ENCODE measurements at regions not wholly inside any gene's neighbourhood (a gene's known extent, or its start where the extent isn't known, plus 50 kb on each side); places are given as distances from the start of the nearest gene placed in this dataset.

- no CpG with 5 or more reads among the region's 6 CpGs for WGBS, 2 donors (ENCODE audit: extremely low coverage in 2 of 2, insufficient read length in 2 of 2, insufficient replicate concordance in 1 of 2)
- H3K4me1 ChIP-seq (ENCODE audit: control insufficient read depth in 2 of 2, insufficient read depth in 1 of 2, low read depth in 1 of 2, low read length in 2 of 2) = peaks cover 27 to 38% of the 10 kb centered on the region in 2 donors
- no peak overlapping the region for H3K23ac ChIP-seq (ENCODE audit: low read depth, low read length, poor library complexity)
- H3K14ac ChIP-seq (ENCODE audit: low read length) = no peak overlapping the region
- no peak overlapping the region for H2BK120ac ChIP-seq (ENCODE audit: low read depth, low read length)
- no peak overlapping the region for H3K18ac ChIP-seq (ENCODE audit: low read length)
- H3K27me3 ChIP-seq (ENCODE audit: control insufficient read depth in 3 of 3, insufficient read depth in 3 of 3, low read depth in 1 of 3, low read length in 3 of 3) = no peaks in the 10 kb centered on the region
- H3K79me1 ChIP-seq (ENCODE audit: low read depth, low read length) = peaks cover 5% of the 10 kb centered on the region
- H2BK15ac ChIP-seq (ENCODE audit: low read length) = no peak overlapping the region
- H2AFZ ChIP-seq (ENCODE audit: low read length) = no peak overlapping the region
- H3K27ac ChIP-seq (replicated peaks; ENCODE audit: low read length) = peak overlapping the region; percentile 38
- H2BK12ac ChIP-seq (ENCODE audit: low read length) = no peak overlapping the region
- no peak overlapping the region for H3K4me3 ChIP-seq (ENCODE audit: low read length in 2 of 2)
- no peaks in the 10 kb centered on the region for H3K9me3 ChIP-seq (replicated peaks in 1 of 2; ENCODE audit: control insufficient read depth in 2 of 2, insufficient read depth in 1 of 2, low read depth in 1 of 2, low read length in 2 of 2)
- no peak overlapping the region for H2AK5ac ChIP-seq (ENCODE audit: low read depth, low read length)
- H4K8ac ChIP-seq (ENCODE audit: low read depth, low read length) = no peak overlapping the region
- peaks cover 2 to 25% of the 10 kb centered on the region in 2 donors for H3K36me3 ChIP-seq (replicated peaks in 1 of 2; ENCODE audit: control insufficient read depth in 2 of 2, insufficient read depth in 2 of 2, low read length in 2 of 2)
- H3K9ac ChIP-seq (ENCODE audit: low read depth, low read length, poor library complexity) = no peak overlapping the region
- no peak overlapping the region for H3K4me2 ChIP-seq (ENCODE audit: insufficient read depth, low read length, poor library complexity, severe bottlenecking)
- no peak for DNase-seq (ENCODE audit: low spot score)
- H4K91ac ChIP-seq (ENCODE audit: low read depth, low read length, poor library complexity) = no peak overlapping the region
- H3K4ac ChIP-seq (ENCODE audit: low read length) = no peak overlapping the region
- H2BK5ac ChIP-seq (ENCODE audit: low read length) = no peak overlapping the region
These were observed 66.3 kb downstream of the ARHGAP35 start for GRCh38 chr19:46927106-46927505.

- no peak overlapping the region for H3K23ac ChIP-seq (ENCODE audit: low read depth, low read length, poor library complexity)
- no peak overlapping the region for H2AK5ac ChIP-seq (ENCODE audit: low read depth, low read length)
- no CpG with 5 or more reads among the region's 4 CpGs for WGBS, 2 donors (ENCODE audit: extremely low coverage in 2 of 2, insufficient read length in 2 of 2, insufficient replicate concordance in 1 of 2)
- peaks cover 5% of the 10 kb centered on the region for H3K79me1 ChIP-seq (ENCODE audit: low read depth, low read length)
- H3K36me3 ChIP-seq (replicated peaks in 1 of 2; ENCODE audit: control insufficient read depth in 2 of 2, insufficient read depth in 2 of 2, low read length in 2 of 2) = peaks cover 0 to 17% of the 10 kb centered on the region in 2 donors
- no peak overlapping the region for H3K18ac ChIP-seq (ENCODE audit: low read length)
- no peak overlapping the region for H3K9ac ChIP-seq (ENCODE audit: low read depth, low read length, poor library complexity)
- no peaks in the 10 kb centered on the region for H3K27me3 ChIP-seq (ENCODE audit: control insufficient read depth in 3 of 3, insufficient read depth in 3 of 3, low read depth in 1 of 3, low read length in 3 of 3)
- H4K8ac ChIP-seq (ENCODE audit: low read depth, low read length) = no peak overlapping the region
- H4K91ac ChIP-seq (ENCODE audit: low read depth, low read length, poor library complexity) = no peak overlapping the region
- H3K4me2 ChIP-seq (ENCODE audit: insufficient read depth, low read length, poor library complexity, severe bottlenecking) = no peak overlapping the region
- no peak overlapping the region for H2AFZ ChIP-seq (ENCODE audit: low read length)
- no peak overlapping the region for H2BK15ac ChIP-seq (ENCODE audit: low read length)
- no peak overlapping the region for H2BK12ac ChIP-seq (ENCODE audit: low read length)
- no peak overlapping the region for H3K4me3 ChIP-seq (ENCODE audit: low read length in 2 of 2)
- no peak overlapping the region for H3K14ac ChIP-seq (ENCODE audit: low read length)
- no peaks in the 10 kb centered on the region for H3K9me3 ChIP-seq (replicated peaks in 1 of 2; ENCODE audit: control insufficient read depth in 2 of 2, insufficient read depth in 1 of 2, low read depth in 1 of 2, low read length in 2 of 2)
- no peak overlapping the region for H3K27ac ChIP-seq (replicated peaks; ENCODE audit: low read length)
- H2BK120ac ChIP-seq (ENCODE audit: low read depth, low read length) = no peak overlapping the region
- no peak overlapping the region for H3K4ac ChIP-seq (ENCODE audit: low read length)
- no peak overlapping the region for H2BK5ac ChIP-seq (ENCODE audit: low read length)
- no peak for DNase-seq (ENCODE audit: low spot score)
- H3K4me1 ChIP-seq (ENCODE audit: control insufficient read depth in 2 of 2, insufficient read depth in 1 of 2, low read depth in 1 of 2, low read length in 2 of 2) = peaks cover 27 to 38% of the 10 kb centered on the region in 2 donors
These were observed 67.1 kb downstream of the ARHGAP35 start for GRCh38 chr19:46927893-46928292.

- no peaks in the 10 kb centered on the region for H3K27me3 ChIP-seq (ENCODE audit: control insufficient read depth in 3 of 3, insufficient read depth in 3 of 3, low read depth in 1 of 3, low read length in 3 of 3)
- H3K23ac ChIP-seq (ENCODE audit: low read depth, low read length, poor library complexity) = no peak overlapping the region
- H4K8ac ChIP-seq (ENCODE audit: low read depth, low read length) = no peak overlapping the region
- no peak for DNase-seq (ENCODE audit: low spot score)
- H3K36me3 ChIP-seq (replicated peaks in 1 of 2; ENCODE audit: control insufficient read depth in 2 of 2, insufficient read depth in 2 of 2, low read length in 2 of 2) = peaks cover 0 to 15% of the 10 kb centered on the region in 2 donors
- H2BK5ac ChIP-seq (ENCODE audit: low read length) = no peak overlapping the region
- no peak overlapping the region for H4K91ac ChIP-seq (ENCODE audit: low read depth, low read length, poor library complexity)
- H3K79me1 ChIP-seq (ENCODE audit: low read depth, low read length) = peaks cover 5% of the 10 kb centered on the region
- no peak overlapping the region for H3K4ac ChIP-seq (ENCODE audit: low read length)
- no peak overlapping the region for H2BK12ac ChIP-seq (ENCODE audit: low read length)
- H2AK5ac ChIP-seq (ENCODE audit: low read depth, low read length) = no peak overlapping the region
- no peak overlapping the region for H2AFZ ChIP-seq (ENCODE audit: low read length)
- no peak overlapping the region for H3K14ac ChIP-seq (ENCODE audit: low read length)
- no peak overlapping the region for H3K4me2 ChIP-seq (ENCODE audit: insufficient read depth, low read length, poor library complexity, severe bottlenecking)
- H3K4me3 ChIP-seq (ENCODE audit: low read length in 2 of 2) = no peak overlapping the region
- no peak overlapping the region for H3K9ac ChIP-seq (ENCODE audit: low read depth, low read length, poor library complexity)
- no peak overlapping the region for H3K27ac ChIP-seq (replicated peaks; ENCODE audit: low read length)
- no peak overlapping the region for H2BK15ac ChIP-seq (ENCODE audit: low read length)
- peaks cover 27 to 38% of the 10 kb centered on the region in 2 donors for H3K4me1 ChIP-seq (ENCODE audit: control insufficient read depth in 2 of 2, insufficient read depth in 1 of 2, low read depth in 1 of 2, low read length in 2 of 2)
- WGBS, 2 donors (ENCODE audit: extremely low coverage in 2 of 2, insufficient read length in 2 of 2, insufficient replicate concordance in 1 of 2) = no CpG with 5 or more reads among the region's 5 CpGs
- H2BK120ac ChIP-seq (ENCODE audit: low read depth, low read length) = no peak overlapping the region
- no peak overlapping the region for H3K18ac ChIP-seq (ENCODE audit: low read length)
- no peaks in the 10 kb centered on the region for H3K9me3 ChIP-seq (replicated peaks in 1 of 2; ENCODE audit: control insufficient read depth in 2 of 2, insufficient read depth in 1 of 2, low read depth in 1 of 2, low read length in 2 of 2)
These were observed 68.2 kb downstream of the ARHGAP35 start for GRCh38 chr19:46928951-46929350.

GRCh38 chr19:46931202-46931601 lies 70.4 kb downstream of the ARHGAP35 start:
- DNase-seq (ENCODE audit: low spot score) = no peak
- H3K4me3 ChIP-seq (ENCODE audit: low read length in 2 of 2) = no peak overlapping the region

More at GRCh38 chr19:46931202-46931601, 70.4 kb downstream of the ARHGAP35 start:
- Histone ChIP-seq H3K27ac (replicated peaks; ENCODE audit: low read length) (no peak overlapping the region), H2BK12ac (ENCODE audit: low read length) (no peak overlapping the region), H2BK5ac (ENCODE audit: low read length) (no peak overlapping the region), H3K23ac (ENCODE audit: low read depth, low read length, poor library complexity) (no peak overlapping the region), H3K9ac (ENCODE audit: low read depth, low read length, poor library complexity) (no peak overlapping the region), H3K79me1 (ENCODE audit: low read depth, low read length) (peaks cover 4% of the 10 kb centered on the region), H4K8ac (ENCODE audit: low read depth, low read length) (no peak overlapping the region), H2BK15ac (ENCODE audit: low read length) (no peak overlapping the region), H4K91ac (ENCODE audit: low read depth, low read length, poor library complexity) (no peak overlapping the region), H3K4me1 (ENCODE audit: control insufficient read depth in 2 of 2, insufficient read depth in 1 of 2, low read depth in 1 of 2, low read length in 2 of 2) (peaks cover 14 to 17% of the 10 kb centered on the region in 2 donors), H3K27me3 (ENCODE audit: control insufficient read depth in 3 of 3, insufficient read depth in 3 of 3, low read depth in 1 of 3, low read length in 3 of 3) (no peaks in the 10 kb centered on the region), H3K4ac (ENCODE audit: low read length) (no peak overlapping the region), H2AFZ (ENCODE audit: low read length) (no peak overlapping the region), H2AK5ac (ENCODE audit: low read depth, low read length) (no peak overlapping the region), H3K14ac (ENCODE audit: low read length) (no peak overlapping the region), H2BK120ac (ENCODE audit: low read depth, low read length) (no peak overlapping the region), H3K4me2 (ENCODE audit: insufficient read depth, low read length, poor library complexity, severe bottlenecking) (no peak overlapping the region), H3K9me3 (replicated peaks in 1 of 2; ENCODE audit: control insufficient read depth in 2 of 2, insufficient read depth in 1 of 2, low read depth in 1 of 2, low read length in 2 of 2) (no peaks in the 10 kb centered on the region), H3K18ac (ENCODE audit: low read length) (no peak overlapping the region), H3K36me3 (replicated peaks in 1 of 2; ENCODE audit: control insufficient read depth in 2 of 2, insufficient read depth in 2 of 2, low read length in 2 of 2) (no peaks in the 10 kb centered on the region)
- WGBS, 2 donors (ENCODE audit: extremely low coverage in 2 of 2, insufficient read length in 2 of 2, insufficient replicate concordance in 1 of 2) = no CpG with 5 or more reads among the region's 5 CpGs
